NCI-H2196 (cell line): ENCODE measurements at regions not wholly inside any gene's neighbourhood (a gene's known extent, or its start where the extent isn't known, plus 50 kb on each side); places are given as distances from the start of the nearest gene placed in this dataset.

ENCODE experiments used
- DNase-seq: peaks from one replicate; lab custom pipeline; 2025; ENCODE audit not compliant: unreplicated experiment; lab: John Stamatoyannopoulos, UW

DNA sequence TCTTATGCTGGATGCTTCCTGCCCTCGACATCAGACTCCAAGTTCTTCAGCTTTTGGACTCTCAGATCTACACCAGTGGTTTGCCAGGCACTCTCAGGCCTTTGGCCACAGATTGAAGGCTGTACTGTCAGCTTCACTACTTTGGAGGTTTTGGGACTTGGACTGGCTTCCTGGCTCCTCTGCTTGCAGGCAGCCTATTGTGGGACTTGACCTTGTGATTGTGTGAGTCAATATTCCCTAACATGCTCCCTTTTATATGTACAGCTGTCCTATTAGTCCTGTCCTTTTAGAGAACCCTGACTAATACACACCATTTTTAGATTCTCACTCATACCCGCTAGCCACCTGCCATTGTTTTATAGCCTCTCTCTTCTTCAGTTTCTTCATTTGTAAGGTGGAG is 382.1 kb upstream of the TSHZ2 start:
- no peak for DNase-seq

DNA sequence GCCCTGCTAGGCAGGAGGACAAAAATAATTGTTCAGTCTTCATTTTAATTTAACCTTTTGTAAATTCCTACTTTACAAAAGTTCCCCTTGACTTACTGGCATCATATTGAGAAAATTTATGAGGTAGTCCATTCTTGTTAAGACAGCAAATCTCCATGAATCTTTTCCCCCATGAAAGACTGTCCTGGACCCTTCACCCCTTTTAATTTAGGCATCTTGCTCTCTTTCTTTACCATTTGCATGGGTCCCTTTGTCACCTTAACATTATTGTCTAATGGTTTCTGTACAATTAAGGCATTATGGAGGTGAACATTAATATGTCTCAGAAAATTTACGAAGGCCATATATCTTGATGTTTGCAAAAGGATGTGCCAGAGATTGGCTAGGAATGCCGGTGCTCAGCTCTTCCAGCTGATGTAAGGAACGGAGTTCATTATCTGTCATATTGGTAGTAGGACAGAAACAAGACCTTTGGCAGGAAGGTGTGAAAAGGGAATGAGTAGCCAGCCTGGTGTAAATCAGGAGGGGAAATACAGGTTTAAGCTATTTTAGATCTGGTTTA is 382.8 kb upstream of the TSHZ2 start:
- no peak for DNase-seq

DNA sequence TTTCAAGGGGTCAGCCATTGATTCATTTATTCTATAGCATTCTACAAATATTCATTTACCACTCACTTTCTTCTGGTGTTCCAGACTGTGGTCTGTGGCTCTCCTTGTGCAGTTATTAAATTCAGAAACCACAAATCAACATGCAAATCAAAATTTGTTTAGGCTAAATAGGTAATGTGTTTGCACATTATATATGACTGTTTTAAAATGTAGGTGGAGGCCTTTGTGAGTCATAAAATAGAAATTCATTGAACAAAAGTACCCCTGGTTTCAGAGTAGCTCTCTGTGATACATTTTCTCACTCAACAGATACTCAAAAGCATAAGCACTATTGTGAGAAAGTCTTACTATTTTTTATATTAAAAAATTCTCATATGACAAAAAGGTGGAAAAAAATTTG is 385.5 kb upstream of the TSHZ2 start:
- DNase-seq: no peak

DNA sequence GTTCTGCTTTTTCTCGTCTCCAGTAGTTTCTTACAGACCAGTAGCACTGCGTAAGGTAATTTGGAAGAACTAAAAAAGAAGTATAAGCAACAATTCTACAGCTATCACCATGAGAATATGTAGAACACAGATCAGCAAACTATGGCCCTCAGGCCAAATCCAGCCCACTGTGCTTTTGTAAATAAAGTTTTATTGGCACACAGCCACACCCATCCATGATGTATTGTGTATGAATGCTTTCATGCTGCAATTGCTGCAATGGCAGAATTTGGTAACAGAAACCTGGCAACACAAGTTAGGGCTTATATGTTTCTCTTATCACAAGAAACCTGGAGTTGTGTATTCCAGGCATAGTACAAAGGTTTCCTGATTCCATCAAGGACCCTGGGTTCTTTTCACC is 386.8 kb upstream of the TSHZ2 start:
- DNase-seq: no peak

DNA sequence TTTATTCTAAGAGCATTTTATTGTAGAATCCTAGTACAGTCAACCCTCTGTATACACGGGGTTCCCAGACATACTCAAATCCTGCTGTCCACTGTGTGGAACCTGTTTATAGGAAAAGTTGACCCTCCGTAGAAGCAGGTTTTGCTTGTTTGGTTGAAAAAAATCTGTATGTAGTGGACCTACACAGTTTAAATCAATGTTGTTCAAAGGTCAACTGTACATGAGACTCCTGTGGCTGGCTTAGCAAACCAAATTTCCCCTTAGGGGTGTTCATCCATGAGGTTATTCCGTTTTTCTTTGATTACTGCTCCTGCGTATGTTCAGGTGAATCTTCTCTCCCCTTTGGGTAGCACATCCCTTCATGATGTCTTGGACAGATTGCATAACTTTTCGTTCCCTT is 387.0 kb upstream of the ZFP64 start:
- no peak for DNase-seq

DNA sequence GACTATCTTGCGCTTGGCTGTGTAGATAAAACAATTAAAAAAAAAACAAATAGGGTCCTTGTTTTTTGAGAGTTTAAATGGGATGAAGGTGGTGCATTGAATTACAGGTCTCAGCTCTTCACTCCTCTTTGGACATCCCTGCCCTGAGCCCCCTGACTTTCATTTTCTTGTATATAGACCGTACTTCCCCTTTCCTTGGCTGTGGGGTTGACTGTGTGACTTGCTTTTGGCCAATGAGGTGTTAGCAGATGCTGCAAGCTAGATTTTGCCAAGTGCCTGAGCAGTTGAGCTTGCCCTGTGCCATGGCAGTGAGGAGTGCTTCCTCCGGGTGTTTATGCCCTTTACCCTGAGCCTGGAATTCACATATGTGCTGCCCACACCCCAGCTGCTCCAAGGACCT is 386.1 kb upstream of the ZFP64 start:
- no peak for DNase-seq

DNA sequence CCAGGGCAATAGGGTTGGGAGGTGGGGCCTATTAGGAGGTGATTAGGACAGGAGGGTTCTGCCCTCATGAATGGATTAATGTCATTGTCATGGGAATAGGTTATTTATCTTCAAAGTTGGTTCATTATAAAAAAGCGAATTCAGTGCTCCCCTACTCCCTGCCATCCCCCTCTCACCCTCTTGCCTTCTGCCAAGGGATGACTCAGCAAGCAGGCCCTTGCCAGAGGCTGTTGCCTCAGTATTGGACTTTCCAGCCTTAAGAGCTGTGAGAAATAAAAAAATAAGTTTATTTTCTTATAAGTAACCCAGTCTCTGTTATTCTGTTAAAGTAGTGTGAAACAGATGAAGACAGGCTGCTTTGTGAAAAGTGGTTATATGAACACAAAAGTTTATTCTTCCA is 381.1 kb upstream of the ZFP64 start:
- no peak for DNase-seq

DNA sequence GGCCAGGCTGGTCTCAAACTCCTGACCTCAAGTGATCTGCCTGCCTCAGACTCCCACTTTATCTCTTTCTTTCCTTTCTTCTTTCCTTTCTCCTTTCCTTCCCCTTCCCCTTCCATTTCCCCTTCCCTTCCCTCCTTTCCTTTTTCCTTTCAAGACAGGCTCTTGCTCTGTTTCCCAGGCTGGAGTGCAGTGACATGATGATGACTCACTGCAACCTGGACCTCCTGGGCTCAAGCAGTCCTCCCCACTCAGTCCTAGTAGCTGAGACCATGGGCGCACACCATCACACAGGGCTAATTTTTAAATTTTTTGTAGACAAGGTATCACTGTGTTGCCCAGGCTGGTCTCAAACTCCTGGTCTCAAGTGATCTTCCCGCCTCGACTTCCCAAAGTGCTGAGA is 377.6 kb upstream of the ZFP64 start:
- DNase-seq: no peak

DNA sequence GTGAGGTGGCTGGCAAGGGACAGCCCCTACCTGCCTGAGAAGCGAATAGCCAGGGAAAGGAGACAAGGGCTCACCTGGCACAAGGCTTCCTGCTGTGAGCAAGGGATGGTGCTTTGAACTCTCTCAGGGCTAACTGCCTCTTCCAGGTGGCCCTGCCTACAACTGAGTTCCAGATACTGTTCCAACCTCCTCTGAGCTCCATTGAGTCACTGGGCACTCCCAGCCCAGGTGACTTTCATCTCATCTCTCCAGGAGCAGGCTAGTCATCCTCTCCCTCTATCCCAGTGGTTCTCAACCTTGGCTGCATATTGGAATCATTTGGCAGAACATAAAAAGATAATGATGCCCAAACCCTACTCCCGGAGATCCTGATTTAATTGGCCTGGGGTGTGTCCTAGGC is 374.0 kb upstream of the ZFP64 start:
- DNase-seq: no peak

DNA sequence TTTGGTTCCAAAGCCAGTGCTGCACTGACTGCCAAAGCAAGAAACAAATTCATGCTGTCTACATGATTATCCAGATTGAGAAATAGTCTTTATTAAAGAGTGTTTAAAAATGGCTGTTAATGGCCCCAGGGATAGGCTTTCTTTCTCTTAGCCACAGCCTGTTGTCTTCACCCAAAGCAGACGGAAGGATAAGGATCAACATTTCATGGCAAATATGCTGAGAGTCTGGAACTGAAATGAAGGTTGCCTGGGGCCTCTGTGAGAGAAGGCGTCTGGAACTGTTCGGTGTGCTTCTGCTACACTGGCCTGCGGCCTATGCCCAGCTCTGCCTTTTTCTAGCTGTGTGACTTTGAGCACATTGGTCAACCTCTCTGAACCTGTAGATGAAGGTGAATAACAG is 373.0 kb upstream of the ZFP64 start:
- no peak for DNase-seq

DNA sequence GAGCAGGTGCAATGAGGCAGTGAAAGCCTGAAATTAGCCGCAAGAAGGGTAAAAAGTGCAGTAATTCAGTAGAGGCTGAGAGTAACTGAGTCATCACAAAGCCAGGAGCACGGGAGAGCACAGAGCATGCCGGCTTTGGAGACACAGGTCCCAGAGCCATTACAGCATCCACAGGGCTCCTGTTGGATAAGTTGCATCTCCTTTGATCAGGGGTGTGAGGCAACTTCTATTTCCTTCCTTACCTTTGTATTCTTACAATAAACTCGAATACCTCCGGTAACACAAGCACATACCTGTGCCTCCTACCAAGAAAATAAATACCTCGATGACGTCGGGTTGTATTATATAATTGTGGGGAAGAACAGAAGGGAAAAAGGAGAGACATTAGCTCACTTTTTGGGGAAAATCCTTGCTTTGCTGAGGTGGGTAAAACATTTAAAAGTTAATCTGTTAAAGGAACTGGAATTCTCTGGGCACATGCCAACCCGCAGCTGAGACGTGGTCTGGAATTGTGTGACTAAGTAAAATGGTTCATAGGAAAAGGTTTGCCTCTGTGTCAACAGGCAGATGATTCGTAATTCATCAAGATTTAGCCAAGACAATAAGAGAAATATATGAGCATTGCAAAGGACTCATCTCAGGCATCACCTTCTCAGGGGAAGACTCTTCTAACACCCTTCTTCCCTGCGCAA is 360.7 kb upstream of the ZFP64 start:
- DNase-seq: no peak

DNA sequence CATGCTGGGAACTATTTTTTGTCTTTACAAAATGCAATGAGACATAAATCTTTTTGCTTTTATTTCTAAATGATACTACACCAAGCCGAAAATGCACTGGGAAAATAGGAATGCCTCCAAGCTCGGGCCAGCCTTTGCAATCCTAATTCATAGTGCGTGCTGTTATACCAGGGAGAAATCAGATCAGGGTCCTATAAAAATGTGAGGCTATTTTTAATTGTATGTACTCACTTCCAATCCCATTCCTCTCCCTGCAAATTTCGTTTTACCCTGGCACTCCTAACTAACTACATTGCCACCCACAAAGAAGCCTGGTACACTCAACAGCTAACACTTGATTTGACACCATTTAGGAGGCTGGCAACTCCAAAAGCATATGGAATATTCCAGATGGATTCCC is 350.6 kb upstream of the ZFP64 start:
- no peak for DNase-seq

DNA sequence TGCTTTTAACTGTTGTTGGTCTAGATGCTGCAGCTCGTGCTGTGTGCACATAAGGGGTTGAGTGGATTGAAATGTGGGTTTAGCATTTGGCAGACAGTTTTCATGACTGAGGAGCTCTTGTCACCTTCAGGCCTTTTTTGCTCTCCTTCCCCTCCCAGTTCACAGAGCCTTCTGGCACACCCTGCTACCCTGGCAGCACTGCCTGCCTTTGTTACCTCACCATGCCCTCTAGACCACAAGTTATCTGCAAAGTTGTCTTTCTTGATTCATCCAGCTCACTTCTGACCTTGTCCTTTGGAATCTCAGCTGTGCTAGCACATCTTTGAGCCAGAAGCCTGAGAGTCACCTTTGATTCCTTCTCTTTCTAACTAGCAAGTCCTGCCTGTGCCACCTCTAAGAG is 348.9 kb upstream of the ZFP64 start:
- no peak for DNase-seq

DNA sequence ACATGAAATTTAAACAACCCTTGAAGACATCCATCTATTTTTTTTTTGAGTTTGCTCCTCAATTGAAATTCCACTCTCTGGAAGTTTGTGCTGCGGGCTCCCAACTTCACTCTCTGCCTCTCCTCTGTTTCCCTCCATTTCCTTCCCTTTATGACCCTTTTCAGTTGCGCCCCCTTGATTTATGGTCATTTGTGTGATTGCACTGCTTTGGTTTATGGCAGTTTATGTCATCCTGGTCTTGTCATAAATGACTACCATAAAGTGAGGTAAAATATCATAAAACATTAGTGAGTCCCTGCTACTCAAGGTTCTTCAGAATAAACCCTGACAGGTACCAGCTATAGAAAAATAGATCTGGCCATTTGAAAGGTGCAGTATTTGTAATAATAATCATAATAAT is 348.3 kb upstream of the ZFP64 start:
- DNase-seq: no peak

DNA sequence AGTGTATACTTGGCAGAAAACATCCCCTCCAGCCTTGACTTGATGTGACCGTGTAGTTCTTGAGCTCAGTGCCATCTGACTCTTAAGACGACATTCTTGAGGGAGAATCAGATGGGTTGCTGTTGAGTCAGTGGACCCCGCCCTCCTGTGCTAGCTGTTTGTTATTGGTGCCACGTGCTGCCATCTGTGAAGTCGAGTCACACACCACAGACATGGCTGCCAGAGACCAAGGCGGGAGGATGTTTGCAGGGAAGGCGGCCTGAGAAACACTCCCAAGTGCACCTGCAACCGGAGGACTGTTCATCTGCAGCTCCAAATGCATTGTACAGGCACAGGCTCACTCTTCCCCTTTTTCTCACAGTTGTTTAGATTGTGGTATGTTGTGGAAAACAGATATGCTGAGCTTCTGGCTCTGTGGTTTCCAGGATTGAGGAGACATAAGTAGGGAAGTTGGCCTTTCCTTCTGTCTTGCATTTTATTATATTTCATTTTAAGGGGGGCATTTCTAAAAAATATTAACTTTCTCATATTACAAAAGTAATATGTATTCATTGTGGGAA is 345.3 kb upstream of the ZFP64 start:
- DNase-seq: no peak

DNA sequence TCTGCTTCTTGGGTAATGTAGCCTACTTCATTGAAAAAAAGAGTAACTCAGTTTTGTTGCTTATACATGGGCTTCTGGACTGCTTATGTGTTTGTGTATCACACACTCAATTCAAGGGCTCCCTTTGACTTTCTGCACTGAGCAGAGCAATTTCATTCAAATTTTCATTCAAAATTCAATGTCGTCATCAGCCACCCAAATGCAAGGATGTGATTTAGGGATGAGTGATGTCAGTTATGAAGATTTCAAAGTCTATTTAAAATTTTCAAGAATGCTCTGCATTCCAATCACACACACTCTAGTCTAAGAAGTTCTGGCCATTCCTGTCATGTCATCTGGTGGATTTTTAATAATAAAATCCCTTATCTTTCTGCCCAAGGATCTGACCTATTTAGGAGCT is 344.5 kb upstream of the ZFP64 start:
- DNase-seq: no peak

DNA sequence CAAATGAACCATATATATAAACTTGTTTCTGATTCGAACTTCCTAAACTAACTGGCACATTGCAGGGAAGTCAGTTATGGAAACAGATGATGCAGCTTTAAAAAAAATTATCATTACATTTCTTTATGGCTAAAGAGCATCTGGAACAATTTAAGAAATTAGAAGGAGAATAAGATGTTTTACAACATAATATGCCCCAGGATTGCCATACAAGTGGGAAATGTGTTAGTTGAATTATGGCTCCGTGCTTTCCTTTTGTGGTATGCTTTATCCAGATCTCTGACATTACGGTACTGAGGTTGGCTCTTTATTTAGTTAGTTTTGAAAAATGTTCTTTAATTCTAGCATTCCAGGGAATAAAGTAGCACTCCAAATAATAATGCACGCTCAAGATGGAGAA is 343.0 kb upstream of the ZFP64 start:
- DNase-seq: no peak

DNA sequence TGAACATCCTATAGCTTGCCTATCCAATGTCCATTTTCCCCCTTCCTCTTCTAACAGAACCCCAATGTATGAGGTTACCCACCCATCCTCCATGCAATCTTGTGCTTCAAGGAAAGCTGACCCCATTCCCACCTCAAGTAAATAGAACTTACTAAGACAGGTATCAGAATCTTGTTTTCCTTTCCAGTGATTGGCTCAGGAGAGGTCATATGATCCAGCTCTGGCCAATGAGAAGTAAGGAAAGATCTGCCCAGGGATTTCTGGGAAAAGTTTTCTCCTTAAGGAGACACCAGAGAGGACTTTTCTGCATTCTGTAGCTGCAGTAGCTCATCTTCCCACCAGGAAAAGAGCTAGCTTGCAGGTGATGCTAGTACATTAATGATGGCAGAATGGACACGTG is 341.8 kb upstream of the ZFP64 start:
- DNase-seq: no peak

DNA sequence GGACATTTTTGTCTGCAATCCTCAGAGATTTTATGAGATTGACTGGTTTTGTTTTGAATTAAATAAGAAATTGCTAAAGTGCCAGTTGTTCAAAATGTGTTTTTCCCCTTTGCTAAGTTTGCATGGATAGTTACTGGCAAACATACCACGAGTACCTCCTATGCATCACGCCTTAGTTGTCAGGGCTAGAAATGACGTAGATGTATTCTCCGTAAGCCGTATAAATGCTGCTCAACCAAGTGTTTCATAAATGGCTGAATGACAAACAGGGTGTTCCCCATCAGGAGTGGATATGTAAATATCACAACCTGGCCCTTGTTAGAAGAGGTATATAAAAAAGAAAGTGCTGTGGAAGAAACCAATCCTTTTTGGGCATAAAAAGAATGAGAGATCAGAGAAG is 341.1 kb upstream of the ZFP64 start:
- no peak for DNase-seq

DNA sequence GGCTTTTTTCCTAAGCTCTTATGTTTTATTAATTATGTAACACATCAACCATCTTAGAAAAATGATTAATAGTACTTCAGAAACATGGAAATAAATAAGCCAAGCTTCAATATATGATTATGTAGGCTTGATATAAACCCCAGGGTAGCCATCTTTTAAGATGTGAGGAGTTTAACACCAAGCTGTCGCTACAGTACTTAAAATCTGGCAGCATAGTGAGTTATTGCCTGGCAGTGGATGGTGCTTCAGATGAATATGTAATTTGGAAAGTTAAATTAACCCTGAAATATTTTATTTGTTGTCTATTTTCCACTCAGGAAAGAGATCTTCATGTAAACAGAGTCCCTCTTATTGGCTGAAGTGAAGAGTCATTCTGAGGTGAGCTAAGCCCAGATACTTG is 339.0 kb upstream of the ZFP64 start:
- no peak for DNase-seq

DNA sequence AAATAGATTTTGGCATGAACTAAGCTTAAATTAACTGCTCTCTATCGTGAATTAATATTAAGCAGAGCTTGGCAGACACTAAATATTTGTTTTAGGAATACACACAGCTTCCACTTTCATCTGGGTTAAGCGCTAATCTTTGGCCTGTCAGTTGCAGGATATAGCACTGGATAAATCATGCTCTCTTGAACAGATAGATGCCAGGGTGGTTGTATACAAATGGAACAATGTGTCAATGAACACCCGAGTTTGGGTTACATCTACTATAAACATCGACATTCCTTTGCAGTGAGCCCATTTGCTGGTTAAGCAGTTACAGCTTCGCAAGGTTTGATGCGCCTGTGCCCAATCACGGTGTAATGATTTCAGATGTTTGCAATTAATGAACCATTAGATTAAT is 338.2 kb upstream of the ZFP64 start:
- DNase-seq: no peak

DNA sequence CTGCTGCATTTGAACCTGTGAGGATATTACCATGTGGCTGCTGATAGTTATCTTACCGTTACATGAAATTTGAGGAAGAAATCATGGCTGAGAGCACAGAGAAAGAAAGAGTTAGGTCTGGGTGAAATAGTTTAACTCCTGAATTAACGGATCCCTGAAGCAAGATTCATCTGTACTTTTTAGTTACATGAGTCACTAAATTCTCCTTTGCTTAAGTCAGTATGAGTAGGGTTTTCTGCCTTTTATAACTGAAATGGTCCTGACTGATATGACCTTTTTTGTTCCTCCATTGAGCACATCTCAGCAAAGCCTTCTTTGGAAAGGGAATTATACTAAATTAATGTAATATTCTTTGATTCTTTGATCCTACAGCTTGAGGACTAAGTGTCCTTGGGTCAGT is 333.3 kb upstream of the ZFP64 start:
- DNase-seq: no peak

DNA sequence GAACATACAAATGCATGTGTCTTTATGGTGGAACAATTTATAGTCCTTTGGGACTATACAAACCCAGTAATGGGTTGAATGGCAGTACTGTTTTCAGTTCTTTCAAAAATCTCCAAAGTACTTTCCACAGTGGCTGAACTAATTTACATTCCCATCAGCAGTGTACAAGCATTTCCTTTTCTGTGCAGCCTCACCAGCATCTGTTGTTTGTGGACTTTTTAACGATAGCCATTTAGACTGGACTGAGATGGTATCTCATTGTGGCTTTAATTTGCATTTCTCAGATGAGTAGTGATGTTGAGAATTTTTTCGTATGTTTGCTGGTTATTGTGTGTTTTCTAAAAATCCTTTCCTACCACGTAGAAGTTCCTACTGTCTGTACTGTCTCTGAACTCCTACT is 327.2 kb upstream of the ZFP64 start:
- DNase-seq: no peak
